GM23338 (cell line): ENCODE measurements at regions not wholly inside any gene's neighbourhood (a gene's known extent, or its start where the extent isn't known, plus 50 kb on each side); places are given as distances from the start of the nearest gene placed in this dataset.

Source experiments
- ATAC-seq: fragments of 200-7000 bp; cut with Tn5 transposase; 3 replicates; pipeline ENCODE4 v1.9.1; 2020
- DNase-seq: peaks from one replicate; pipeline ENCODE4 v3.0.0-alpha.2; 2015; ENCODE audit warnings: low spot score
- H2AFZ ChIP-seq: fragments of 200-600 bp; sonication (generic); 2 replicates; pipeline ENCODE4 v1.8.0; 2016; ENCODE audit warnings: antibody characterized with exemption, mild to moderate bottlenecking, moderate library complexity
- H3F3A ChIP-seq: fragments of 200-600 bp; sonication (generic); replicated peaks from 2 replicates; pipeline ENCODE4 v1.8.0; 2017; ENCODE audit warnings: antibody characterized with exemption, mixed run types, low read depth
- H3K27ac ChIP-seq: fragments of 200-600 bp; sonication (generic); 2 replicates; pipeline ENCODE4 v1.6.1; 2016; ENCODE audit warnings: low read depth
- H3K27me3 ChIP-seq: fragments of 200-600 bp; sonication (generic); 2 replicates; pipeline ENCODE4 v1.8.0; 2016; ENCODE audit warnings: mild to moderate bottlenecking, mixed run types, moderate library complexity; ENCODE audit not compliant: insufficient read depth
- H3K36me3 ChIP-seq: fragments of 200-600 bp; sonication (generic); 2 replicates; pipeline ENCODE4 v1.8.0; 2016; ENCODE audit warnings: mild to moderate bottlenecking; ENCODE audit not compliant: insufficient read depth
- H3K4me1 ChIP-seq: fragments of 200-600 bp; sonication (generic); 2 replicates; pipeline ENCODE4 v1.8.0; 2016; ENCODE audit warnings: mild to moderate bottlenecking, moderate library complexity; ENCODE audit not compliant: insufficient read depth
- H3K4me2 ChIP-seq: fragments of 200-600 bp; sonication (generic); 2 replicates; pipeline ENCODE4 v1.7.1; 2017; ENCODE audit warnings: mixed run types
- H3K4me3 ChIP-seq: fragments of 200-600 bp; sonication (generic); 2 replicates; pipeline ENCODE4 v1.6.1; 2016; ENCODE audit warnings: mixed run types
- H3K79me2 ChIP-seq: fragments of 200-600 bp; sonication (generic); replicated peaks from 2 replicates; pipeline ENCODE4 v1.8.0; 2017; ENCODE audit warnings: mild to moderate bottlenecking; ENCODE audit not compliant: insufficient read depth
- H3K9me2 ChIP-seq: fragments of 200-600 bp; sonication (generic); 2 replicates; pipeline ENCODE4 v1.8.0; 2017; ENCODE audit not compliant: insufficient read depth
- H4K20me1 ChIP-seq: fragments of 200-600 bp; sonication (generic); replicated peaks from 2 replicates; pipeline ENCODE4 v1.8.0; 2017; ENCODE audit warnings: mild to moderate bottlenecking; ENCODE audit not compliant: insufficient read depth
- H3K27ac Mint-ChIP-seq: 2 replicates; pipeline ENCODE4 v1.8.0; 2020; ENCODE audit warnings: inconsistent platforms, mild to moderate bottlenecking, moderate library complexity, mixed read lengths
- H3K27me3 Mint-ChIP-seq: 3 replicates; pipeline ENCODE4 v1.8.0; 2022; ENCODE audit warnings: low read depth, mild to moderate bottlenecking, moderate library complexity, mixed read lengths, inconsistent platforms; ENCODE audit not compliant: insufficient read depth, poor library complexity
- H3K36me3 Mint-ChIP-seq: 3 replicates; pipeline ENCODE4 v1.8.0; 2021; ENCODE audit warnings: low read depth, mild to moderate bottlenecking, inconsistent platforms, moderate library complexity, mixed read lengths
- H3K4me1 Mint-ChIP-seq: 3 replicates; pipeline ENCODE4 v1.8.0; 2020; ENCODE audit warnings: mild to moderate bottlenecking, inconsistent platforms, mixed read lengths
- H3K4me3 Mint-ChIP-seq: 3 replicates; pipeline ENCODE4 v1.8.0; 2021; ENCODE audit warnings: moderate library complexity, mild to moderate bottlenecking, inconsistent platforms, mixed read lengths
- H3K9me3 Mint-ChIP-seq: 3 replicates; pipeline ENCODE4 v1.8.0; 2020; ENCODE audit warnings: moderate library complexity, mild to moderate bottlenecking, inconsistent platforms, mixed read lengths
- ZNF114 ChIP-seq: fragments of 250-450 bp; sonication (Bioruptor Pico); IDR thresholded peaks from 2 replicates; pipeline ENCODE4 v1.5.0; 2020; ENCODE audit warnings: mild to moderate bottlenecking, moderate library complexity
- ZNF331 ChIP-seq: fragments of 250-450 bp; sonication (Bioruptor Pico); IDR thresholded peaks from 2 replicates; pipeline ENCODE4 v1.5.0; 2020; ENCODE audit warnings: low read depth, mild to moderate bottlenecking, moderate library complexity
- TF ChIP-seq, protein P1 (sequence below): fragments of 250-450 bp; sonication (Bioruptor Pico); IDR thresholded peaks from 2 replicates; pipeline ENCODE4 v1.5.0; 2020; ENCODE audit warnings: mild to moderate bottlenecking, moderate library complexity
- TF ChIP-seq, protein P2 (sequence below), 2 experiments: fragments of 200-600 bp in 1 of 2; sonication (generic) in 1 of 2; conservative IDR thresholded peaks; 2 replicates each; pipeline versions ENCODE4 v1.5.1 to v1.6.1; 2016 to 2017; ENCODE audit warnings: antibody characterized with exemption in 2 of 2, low read depth in 2 of 2, mild to moderate bottlenecking in 2 of 2, moderate library complexity in 1 of 2

DNA sequence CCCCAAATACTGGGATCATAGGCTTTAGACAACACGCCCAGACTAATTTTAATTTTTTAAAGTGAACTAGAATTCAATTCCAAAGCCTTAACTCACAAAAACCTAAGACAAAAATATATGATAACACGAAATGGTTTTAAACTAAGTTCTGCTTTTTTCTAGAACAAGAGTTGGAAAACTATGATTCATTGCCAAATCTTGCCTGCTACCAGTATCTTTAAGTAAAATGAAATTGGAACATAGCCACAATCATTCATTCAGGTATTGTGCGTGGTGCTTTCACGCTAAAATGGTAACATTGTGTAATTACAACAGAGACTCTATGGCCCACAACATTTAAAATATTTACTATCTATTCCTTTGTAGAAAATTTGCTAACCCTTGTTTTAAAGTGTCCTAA, 488.0 kb upstream of the ZNF385D start (continued):
- no peak for TF ChIP-seq ZNF331 (CRISPR knock-in tag)
- TF ChIP-seq, protein P1, sequence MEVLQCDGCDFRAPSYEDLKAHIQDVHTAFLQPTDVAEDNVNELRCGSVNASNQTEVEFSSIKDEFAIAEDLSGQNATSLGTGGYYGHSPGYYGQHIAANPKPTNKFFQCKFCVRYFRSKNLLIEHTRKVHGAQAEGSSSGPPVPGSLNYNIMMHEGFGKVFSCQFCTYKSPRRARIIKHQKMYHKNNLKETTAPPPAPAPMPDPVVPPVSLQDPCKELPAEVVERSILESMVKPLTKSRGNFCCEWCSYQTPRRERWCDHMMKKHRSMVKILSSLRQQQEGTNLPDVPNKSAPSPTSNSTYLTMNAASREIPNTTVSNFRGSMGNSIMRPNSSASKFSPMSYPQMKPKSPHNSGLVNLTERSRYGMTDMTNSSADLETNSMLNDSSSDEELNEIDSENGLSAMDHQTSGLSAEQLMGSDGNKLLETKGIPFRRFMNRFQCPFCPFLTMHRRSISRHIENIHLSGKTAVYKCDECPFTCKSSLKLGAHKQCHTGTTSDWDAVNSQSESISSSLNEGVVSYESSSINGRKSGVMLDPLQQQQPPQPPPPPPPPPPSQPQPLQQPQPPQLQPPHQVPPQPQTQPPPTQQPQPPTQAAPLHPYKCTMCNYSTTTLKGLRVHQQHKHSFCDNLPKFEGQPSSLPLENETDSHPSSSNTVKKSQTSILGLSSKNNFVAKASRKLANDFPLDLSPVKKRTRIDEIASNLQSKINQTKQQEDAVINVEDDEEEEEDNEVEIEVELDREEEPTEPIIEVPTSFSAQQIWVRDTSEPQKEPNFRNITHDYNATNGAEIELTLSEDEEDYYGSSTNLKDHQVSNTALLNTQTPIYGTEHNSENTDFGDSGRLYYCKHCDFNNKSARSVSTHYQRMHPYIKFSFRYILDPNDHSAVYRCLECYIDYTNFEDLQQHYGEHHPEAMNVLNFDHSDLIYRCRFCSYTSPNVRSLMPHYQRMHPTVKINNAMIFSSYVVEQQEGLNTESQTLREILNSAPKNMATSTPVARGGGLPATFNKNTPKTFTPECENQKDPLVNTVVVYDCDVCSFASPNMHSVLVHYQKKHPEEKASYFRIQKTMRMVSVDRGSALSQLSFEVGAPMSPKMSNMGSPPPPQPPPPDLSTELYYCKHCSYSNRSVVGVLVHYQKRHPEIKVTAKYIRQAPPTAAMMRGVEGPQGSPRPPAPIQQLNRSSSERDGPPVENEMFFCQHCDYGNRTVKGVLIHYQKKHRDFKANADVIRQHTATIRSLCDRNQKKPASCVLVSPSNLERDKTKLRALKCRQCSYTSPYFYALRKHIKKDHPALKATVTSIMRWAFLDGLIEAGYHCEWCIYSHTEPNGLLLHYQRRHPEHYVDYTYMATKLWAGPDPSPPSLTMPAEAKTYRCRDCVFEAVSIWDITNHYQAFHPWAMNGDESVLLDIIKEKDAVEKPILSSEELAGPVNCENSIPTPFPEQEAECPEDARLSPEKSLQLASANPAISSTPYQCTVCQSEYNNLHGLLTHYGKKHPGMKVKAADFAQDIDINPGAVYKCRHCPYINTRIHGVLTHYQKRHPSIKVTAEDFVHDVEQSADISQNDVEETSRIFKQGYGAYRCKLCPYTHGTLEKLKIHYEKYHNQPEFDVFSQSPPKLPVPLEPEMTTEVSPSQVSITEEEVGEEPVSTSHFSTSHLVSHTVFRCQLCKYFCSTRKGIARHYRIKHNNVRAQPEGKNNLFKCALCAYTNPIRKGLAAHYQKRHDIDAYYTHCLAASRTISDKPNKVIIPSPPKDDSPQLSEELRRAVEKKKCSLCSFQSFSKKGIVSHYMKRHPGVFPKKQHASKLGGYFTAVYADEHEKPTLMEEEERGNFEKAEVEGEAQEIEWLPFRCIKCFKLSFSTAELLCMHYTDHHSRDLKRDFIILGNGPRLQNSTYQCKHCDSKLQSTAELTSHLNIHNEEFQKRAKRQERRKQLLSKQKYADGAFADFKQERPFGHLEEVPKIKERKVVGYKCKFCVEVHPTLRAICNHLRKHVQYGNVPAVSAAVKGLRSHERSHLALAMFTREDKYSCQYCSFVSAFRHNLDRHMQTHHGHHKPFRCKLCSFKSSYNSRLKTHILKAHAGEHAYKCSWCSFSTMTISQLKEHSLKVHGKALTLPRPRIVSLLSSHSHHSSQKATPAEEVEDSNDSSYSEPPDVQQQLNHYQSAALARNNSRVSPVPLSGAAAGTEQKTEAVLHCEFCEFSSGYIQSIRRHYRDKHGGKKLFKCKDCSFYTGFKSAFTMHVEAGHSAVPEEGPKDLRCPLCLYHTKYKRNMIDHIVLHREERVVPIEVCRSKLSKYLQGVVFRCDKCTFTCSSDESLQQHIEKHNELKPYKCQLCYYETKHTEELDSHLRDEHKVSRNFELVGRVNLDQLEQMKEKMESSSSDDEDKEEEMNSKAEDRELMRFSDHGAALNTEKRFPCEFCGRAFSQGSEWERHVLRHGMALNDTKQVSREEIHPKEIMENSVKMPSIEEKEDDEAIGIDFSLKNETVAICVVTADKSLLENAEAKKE (CRISPR knock-in tag): no peak

DNA sequence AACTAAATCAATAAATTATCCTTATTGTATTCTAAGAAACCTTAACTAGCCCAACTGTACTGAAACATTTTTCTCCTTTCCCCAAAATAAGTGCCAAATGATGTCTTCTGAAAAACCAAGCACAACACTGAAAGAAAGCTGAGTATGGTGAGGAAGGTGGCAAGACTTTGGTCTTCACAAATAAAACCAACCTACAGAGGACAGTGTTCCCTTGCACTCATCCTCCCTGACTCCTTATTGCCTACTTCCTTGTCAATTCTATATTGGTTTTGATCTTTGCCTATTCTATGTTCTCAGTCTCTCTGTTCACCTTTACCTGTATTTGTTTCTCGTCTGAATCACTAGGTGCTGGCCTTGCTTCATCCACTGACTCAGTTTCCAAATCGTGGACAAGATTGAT, 490.1 kb upstream of the ZNF385D start:
- ATAC-seq (no peak), DNase-seq (no peak)

More for the DNA sequence above, 490.1 kb upstream of the ZNF385D start:
- H3F3A ChIP-seq: no peaks in the 10 kb centered on the region
- no peak overlapping the region for H3K27ac ChIP-seq
- H2AFZ ChIP-seq: no peak overlapping the region
- no peaks in the 10 kb centered on the region for H4K20me1 ChIP-seq
- H3K4me1 Mint-ChIP-seq: no peaks in the 10 kb centered on the region
- no peak overlapping the region for H3K4me2 ChIP-seq
- H3K36me3 ChIP-seq: no peaks in the 10 kb centered on the region
- no peaks in the 10 kb centered on the region for H3K36me3 Mint-ChIP-seq
- no peak overlapping the region for H3K4me3 ChIP-seq
- H3K4me1 ChIP-seq: no peaks in the 10 kb centered on the region
- H3K27ac Mint-ChIP-seq: no peak overlapping the region
- peaks cover 3% of the 10 kb centered on the region for H3K27me3 Mint-ChIP-seq
- TF ChIP-seq ZNF114 (CRISPR knock-in tag): no peak
- TF ChIP-seq, protein P2, sequence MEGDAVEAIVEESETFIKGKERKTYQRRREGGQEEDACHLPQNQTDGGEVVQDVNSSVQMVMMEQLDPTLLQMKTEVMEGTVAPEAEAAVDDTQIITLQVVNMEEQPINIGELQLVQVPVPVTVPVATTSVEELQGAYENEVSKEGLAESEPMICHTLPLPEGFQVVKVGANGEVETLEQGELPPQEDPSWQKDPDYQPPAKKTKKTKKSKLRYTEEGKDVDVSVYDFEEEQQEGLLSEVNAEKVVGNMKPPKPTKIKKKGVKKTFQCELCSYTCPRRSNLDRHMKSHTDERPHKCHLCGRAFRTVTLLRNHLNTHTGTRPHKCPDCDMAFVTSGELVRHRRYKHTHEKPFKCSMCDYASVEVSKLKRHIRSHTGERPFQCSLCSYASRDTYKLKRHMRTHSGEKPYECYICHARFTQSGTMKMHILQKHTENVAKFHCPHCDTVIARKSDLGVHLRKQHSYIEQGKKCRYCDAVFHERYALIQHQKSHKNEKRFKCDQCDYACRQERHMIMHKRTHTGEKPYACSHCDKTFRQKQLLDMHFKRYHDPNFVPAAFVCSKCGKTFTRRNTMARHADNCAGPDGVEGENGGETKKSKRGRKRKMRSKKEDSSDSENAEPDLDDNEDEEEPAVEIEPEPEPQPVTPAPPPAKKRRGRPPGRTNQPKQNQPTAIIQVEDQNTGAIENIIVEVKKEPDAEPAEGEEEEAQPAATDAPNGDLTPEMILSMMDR (conservative IDR thresholded peaks at IDR 0.05; ENCODE audit: low read depth in 2 of 2): peak in 1 of 2 experiments; percentile 32; a peak in 2 of 4 replicates
- no peaks in the 10 kb centered on the region for H3K9me2 ChIP-seq
- H3K9me3 Mint-ChIP-seq: no peaks in the 10 kb centered on the region
- no peaks in the 10 kb centered on the region for H3K79me2 ChIP-seq
- H3K27me3 ChIP-seq: no peaks in the 10 kb centered on the region
- no peak overlapping the region for H3K4me3 Mint-ChIP-seq
